DMS79 treated with DMSO at 0.1 percent for 48 hours (cell line): ENCODE measurements at regions not wholly inside any gene's neighbourhood (a gene's known extent, or its start where the extent isn't known, plus 50 kb on each side); places are given as distances from the start of the nearest gene placed in this dataset.

Experiments used
- DNase-seq: peaks from one replicate; lab custom pipeline; 2025; lab: John Stamatoyannopoulos, UW

DNA sequence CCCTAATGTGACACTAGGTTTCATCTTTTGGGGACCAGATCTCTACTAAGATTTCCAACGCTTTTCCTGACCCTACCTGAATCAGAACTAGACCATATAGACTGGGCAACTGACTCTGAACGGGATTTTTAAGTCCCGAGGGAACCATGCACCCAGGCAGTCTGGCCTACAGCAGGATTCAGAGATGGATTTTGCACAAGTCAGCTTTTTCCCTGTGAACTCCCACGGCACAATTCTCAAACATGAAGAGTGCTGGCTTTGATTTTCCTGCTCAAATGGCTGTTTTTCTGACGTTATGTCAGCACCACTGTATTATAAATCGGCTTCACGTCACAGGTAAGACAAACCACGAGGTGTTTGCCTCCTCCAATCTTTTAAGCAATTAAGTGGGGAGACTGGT, 409.1 kb downstream of the TCERG1L start:
- no peak for DNase-seq

GRCh38 chr10:130902929-130903328, 408.6 kb downstream of the TCERG1L start:
- DNase-seq: no peak

DNA sequence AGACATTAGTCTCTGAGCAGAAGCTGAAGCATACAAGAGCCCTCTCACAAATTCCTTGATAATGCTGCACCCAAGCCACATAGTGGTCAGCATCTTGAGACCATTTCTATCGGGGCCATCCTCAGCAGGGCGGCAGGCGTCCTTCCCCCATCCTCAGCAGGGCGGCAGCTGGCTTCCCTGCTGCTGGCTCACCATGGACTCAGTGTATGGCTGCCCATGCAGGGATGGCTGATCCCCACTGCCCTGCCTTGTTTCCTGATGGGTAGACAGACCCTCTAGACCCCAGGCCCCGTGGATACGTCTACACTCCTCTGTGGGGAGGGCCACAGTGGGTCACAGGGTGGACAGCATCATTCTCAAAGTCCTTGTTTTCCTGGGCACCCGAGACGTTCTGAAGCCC, 406.8 kb downstream of the TCERG1L start:
- no peak for DNase-seq

- DNase-seq: no peak
Measured at GRCh38 chr10:130905386-130905785, 406.1 kb downstream of the TCERG1L start.

DNA sequence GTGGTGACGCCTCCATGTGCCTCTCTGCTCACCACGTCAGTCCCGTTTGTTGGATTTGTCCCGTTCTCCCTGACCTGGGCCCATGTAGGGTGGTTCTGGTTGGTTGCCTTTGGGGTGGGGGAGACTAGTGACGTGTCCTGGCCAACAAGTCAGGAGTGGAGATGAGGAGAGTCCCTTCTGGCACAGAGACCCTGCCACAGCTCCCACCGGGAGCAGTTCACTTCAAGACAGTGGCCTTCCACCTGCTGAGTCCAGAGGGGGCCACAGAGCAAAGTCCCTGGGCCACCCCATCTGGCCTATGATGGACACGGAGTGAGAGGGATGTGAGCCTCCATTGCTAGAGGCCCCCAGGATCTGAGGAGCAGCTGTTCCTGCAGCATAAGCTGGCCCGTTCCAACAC, 405.6 kb downstream of the TCERG1L start:
- no peak for DNase-seq

GRCh38 chr10:130910848-130911247, 400.7 kb downstream of the TCERG1L start:
- no peak for DNase-seq

GRCh38 chr10:130913844-130914243, 397.7 kb downstream of the TCERG1L start:
- DNase-seq: no peak

GRCh38 chr10:130914367-130914766, 397.2 kb downstream of the TCERG1L start:
- no peak for DNase-seq

DNA sequence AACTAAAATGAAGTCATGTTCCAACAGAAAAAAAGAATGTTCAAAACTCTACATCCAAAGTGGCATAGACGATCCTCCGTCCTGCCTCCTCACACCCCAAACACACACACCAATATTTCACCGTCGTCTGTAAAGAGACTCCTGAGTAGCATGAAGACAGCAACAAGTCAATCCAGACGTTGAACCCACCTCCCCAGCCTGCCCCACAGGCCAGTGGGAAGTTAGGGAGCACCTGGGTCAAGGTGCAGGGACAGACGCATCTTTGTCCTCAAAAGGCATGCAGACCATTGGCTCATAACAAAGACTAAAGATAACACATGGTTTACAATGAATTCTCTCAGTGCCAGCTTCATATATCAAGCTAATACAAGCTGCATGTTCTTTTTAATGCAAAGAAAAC, 396.5 kb downstream of the TCERG1L start:
- no peak for DNase-seq

- DNase-seq: no peak
Measured at GRCh38 chr10:130921461-130921860, 390.1 kb downstream of the TCERG1L start.

- no peak for DNase-seq
Measured at GRCh38 chr10:130921911-130922440, 389.5 kb downstream of the TCERG1L start.

DNA sequence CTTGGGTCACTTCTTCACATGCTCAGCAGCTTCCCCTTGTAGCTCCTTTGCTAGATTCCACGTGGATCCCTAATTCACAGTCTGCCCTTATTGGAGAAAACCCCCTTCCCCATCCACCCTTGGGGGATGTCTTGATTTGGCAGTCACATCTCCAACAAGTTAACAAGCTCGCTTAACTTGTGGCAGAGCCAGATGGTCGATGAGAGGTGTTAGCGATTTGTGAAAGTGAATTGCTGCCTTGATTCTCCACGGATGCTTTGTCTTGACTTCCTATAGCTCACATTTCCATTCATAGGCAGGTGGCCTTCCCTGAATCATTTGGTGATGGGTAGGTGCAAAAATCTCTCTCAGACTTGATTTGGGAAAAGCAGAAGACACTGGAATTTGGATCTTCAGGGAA, 387.9 kb downstream of the TCERG1L start:
- no peak for DNase-seq

DNA sequence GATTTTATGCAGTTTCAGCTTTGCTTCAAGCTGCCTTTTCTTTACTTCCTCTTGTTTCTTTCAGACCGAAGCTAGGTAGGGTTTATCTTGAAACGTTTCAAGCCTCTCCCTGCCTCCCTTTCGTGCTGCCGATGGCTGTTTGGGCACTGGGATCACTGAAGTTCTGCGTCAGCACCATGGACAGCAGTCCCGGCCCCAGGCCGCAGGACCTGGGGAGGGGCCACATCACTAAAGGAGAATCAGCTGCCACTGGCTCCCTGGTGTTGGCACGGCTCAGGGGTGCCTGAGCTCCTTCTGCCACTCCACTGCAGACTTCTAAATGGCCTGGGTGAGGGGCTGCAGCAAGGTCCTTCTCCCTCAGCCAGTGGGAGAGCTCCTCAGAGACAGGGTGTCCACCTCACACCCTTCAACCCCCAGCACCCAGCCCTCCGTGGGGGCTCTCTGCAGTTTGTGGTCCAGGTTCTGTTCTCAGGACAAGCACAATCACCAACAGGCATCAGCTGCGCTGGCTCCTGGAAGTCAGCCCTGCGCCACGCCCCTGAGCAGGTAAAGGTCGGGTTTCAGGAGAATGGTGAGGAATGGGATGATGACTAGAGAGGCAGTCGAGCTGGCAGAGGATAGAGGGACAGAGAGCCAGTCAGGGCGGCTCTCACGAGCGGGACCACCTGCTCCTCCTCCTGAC, 387.2 kb downstream of the TCERG1L start:
- no peak for DNase-seq

DNA sequence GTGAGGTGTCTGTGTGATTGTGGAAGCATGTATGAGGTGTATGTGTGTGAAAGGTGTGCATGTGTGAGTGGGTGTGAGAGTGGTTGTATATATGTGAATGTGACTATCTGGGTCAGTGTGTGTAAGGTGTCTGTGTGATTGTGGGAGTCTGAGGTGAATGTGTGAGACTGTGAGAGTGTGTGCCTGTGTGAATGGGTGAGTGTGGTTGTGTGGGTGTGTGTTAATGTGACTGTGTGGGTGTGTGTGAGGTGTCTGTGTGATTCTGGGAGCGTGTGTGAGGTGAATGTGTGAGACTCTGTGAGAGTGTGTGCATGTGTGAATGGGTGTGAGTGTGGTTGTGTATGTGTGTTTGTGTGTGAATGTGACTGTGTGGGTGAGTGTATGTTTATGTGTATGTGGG, 385.1 kb downstream of the TCERG1L start:
- no peak for DNase-seq

DNA sequence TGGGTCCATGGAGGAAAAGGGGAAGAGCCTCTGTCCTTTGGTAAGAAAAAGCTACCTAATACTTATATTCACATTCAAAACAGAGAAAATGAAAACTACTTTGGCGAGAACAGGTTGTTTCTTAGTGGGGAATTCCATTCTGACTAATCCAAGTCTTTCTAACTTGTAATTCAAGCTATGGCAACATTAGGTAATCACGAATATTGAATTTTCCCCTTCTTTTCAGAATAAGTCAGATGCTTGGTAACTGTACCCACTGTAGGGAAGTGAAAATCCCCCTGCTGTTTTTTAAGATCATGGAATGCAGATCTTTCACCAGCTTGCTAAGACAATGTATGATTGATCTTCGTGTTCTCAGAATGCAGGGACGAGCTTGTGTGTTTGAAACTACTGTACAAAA, 384.4 kb downstream of the TCERG1L start:
- DNase-seq: no peak

GRCh38 chr10:130928306-130928705, 383.2 kb downstream of the TCERG1L start:
- no peak for DNase-seq

DNA sequence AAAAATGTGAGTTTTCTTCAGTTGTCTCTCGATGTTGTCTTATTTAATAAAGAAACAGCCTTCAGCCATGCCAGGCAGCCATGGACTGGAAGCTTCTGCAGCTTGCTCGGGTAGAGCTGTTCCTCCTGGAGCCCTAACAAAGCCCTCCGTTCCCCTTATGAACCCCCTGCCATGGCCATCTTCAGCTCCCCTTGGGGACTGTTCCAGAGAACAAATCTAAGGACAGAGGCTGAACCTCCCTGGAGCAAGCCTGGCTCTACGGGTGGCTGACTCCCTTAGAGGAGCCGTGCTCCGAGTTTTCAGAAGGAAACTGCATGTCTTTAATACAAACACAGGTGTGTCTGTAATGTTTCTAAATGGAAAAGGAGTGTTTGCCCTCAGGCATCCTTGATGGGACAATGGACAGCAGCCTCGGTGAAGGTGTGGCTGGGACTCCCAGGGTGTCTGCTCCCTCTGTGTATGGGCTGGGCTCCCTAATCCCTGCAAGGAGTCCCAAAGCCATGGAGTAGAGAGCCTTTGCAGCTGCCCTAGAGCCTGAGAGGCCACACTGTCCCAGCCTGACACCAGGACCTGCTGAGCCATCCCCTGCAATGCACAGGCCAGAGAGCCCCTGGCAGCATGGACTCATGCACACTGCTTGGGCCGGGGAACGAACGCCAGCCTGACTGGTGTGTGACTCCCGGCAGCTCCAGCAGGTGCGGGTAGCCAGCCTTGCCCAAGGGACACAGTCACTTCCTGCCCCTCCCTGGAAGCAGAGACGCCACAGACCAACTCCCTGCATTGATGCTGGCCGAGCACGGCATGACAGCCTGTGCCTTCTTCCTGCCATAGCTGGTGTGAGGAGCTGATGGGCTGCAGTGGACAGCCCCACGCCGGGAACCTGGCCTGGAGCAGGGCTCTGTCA, 381.8 kb downstream of the TCERG1L start:
- no peak for DNase-seq

DNA sequence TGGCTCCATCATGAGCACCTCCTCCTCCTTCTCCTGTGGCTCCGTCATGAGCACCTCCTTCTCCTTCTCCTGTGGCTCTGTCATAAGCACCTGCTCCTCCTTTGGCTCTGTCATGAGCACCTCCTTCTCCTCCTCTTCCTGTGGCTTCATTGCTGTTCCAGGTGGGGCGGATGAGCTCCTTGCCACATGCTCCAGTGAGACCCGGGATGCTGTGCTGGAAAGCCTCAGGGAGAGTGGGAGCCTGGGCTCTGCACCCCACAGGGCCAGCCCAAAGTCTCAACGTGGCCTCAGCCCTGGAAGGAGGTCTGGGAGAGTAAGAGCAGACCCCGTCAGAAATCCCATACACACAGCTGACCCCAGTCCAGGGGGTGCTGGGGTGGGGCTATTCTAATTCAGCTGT, 380.7 kb downstream of the TCERG1L start:
- DNase-seq: no peak

GRCh38 chr10:130931256-130931655, 380.3 kb downstream of the TCERG1L start:
- DNase-seq: no peak

DNA sequence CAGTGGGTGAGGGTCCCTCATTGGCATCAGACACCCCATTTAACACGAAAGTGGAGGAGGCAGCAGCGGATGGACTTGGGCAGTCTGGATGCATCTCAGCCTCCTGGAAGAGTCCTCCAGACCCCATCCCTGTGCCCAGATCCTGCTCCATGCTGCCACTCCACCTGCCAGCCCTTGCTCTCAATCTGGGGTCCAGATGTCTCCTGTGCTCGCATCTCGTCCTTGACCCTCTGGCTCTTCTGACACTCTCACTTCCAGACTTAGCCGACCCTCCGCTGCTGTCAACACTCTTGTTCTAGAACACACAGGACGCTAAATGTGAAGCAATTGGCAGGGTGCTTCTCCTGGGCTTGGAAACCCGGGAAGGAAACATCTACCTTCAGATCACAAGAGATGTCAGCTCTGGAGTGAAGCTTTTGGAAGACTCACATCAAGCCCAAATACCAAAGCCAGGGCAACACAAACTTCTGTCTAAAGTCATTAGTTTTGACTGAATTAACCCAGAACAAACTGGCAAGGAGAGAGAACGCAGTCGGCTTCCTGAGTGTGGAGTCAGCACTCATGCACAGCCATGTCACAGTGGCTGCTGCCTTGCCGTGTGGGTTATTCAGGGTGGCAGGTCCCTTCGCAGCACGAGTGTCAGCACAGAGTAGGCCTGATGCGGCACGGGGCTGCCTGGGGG, 379.1 kb downstream of the TCERG1L start:
- no peak for DNase-seq

DNA sequence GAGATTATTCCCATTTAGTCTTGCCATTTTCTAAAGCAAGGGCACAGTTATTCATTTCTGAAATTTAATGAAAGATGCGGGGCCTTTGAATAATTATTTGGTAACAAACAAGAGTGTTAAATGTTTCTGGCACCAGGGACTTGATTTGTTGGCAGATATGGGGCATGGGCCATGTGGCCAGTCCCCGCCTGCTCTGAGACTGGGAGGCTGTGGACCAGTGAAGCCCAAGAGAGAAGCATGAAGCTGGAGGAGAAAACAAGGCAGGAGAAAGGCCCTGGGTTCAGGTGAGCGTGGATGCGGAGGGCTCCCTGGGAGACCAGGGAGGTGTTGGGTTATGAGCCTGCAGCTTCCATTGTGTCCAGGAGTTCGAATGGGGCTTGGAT, 378.5 kb downstream of the TCERG1L start:
- no peak for DNase-seq

- peak; percentile 66 for DNase-seq
Measured at GRCh38 chr10:130934293-130935127, 377.0 kb downstream of the TCERG1L start.
